HCT116 (cell line): ENCODE measurements at regions not wholly inside any gene's neighbourhood (a gene's known extent, or its start where the extent isn't known, plus 50 kb on each side); places are given as distances from the start of the nearest gene placed in this dataset.

Experiments
- ATAC-seq: fragments of 200-7000 bp; cut with Tn5 transposase; 2 replicates; pipeline ENCODE4 v1.9.1; 2020; ENCODE audit warnings: mild to moderate bottlenecking, moderate library complexity
- BruUV-seq: library from RNA; stranded (reverse); fragments of 400-500 nt; replicated peaks from 2 replicates; lab custom pipeline; 2021; lab: Mats Ljungman, UMichigan
- CTCF ChIA-PET: fragments of 300-600 bp; sonication (Branson Sonifier 250); formaldehyde crosslinking; loops from one replicate; lab custom pipeline; 2021; ENCODE audit warnings: antibody characterized with exemption; lab: Charles Lee
- POLR2A ChIA-PET: fragments of 300-600, 350-600 bp; sonication (Branson Sonifier 250); formaldehyde crosslinking; loops from one replicate; lab custom pipeline; 2021; ENCODE audit warnings: antibody characterized with exemption; lab: Charles Lee
- RAD21 ChIA-PET, 2 experiments: fragments of 300-600 bp; sonication (Branson Sonifier 250); formaldehyde crosslinking; loops; one replicate each; lab custom pipeline; 2023; ENCODE audit warnings: low total read pairs in 2 of 2; ENCODE audit not compliant: uncharacterized antibody in 2 of 2, unreplicated experiment in 2 of 2, low non-redundant PET in 1 of 2; lab: Charles Lee
- DNase-seq: peaks from one replicate; pipeline ENCODE4 v3.0.0-alpha.2; 2010; ENCODE audit warnings: low read depth, low spot score
- H2AFZ ChIP-seq: fragments of 200-600 bp; shearing (Covaris generic), sonication (generic); 2 replicates; pipeline ENCODE4 v1.6.1; 2017; ENCODE audit warnings: low read depth, mixed run types, mixed read lengths, antibody characterized with exemption, low read length; ENCODE audit not compliant: poor library complexity, severe bottlenecking
- H3K27ac ChIP-seq: 2 replicates; pipeline ENCODE4 v1.5.1; 2012; ENCODE audit warnings: low read depth, low read length
- H3K27me3 ChIP-seq: fragments of 200-600 bp; sonication (generic); 2 replicates; pipeline ENCODE4 v1.6.1; 2016; ENCODE audit warnings: mixed run types, low read length, mixed read lengths; ENCODE audit not compliant: insufficient read depth
- H3K36me3 ChIP-seq, 2 experiments: fragments of 200-500 bp in 1 of 2; fragments of 200-600 bp in 1 of 2; sonication (Bioruptor generic) in 1 of 2; sonication (generic) in 1 of 2; 2 replicates each; pipeline versions ENCODE4 v1.5.1 to v1.6.1; 2014 to 2016; ENCODE audit warnings: low read length in 2 of 2, inconsistent platforms in 1 of 2, mixed read lengths in 1 of 2, mixed run types in 1 of 2; ENCODE audit not compliant: insufficient read depth in 2 of 2, control insufficient read depth in 1 of 2
- H3K4me1 ChIP-seq, 2 experiments: fragments of 200-600 bp in 1 of 2; sonication (generic) in 1 of 2; 2 replicates each; pipeline versions ENCODE4 v1.5.1 to v1.6.1; 2012 to 2017; ENCODE audit warnings: low read length in 2 of 2, inconsistent platforms in 1 of 2, mild to moderate bottlenecking in 1 of 2, mixed read lengths in 1 of 2, mixed run types in 1 of 2, moderate library complexity in 1 of 2; ENCODE audit not compliant: insufficient read depth in 2 of 2, control insufficient read depth in 1 of 2
- H3K4me2 ChIP-seq: fragments of 200-600 bp; sonication (generic); 2 replicates; pipeline ENCODE4 v1.6.1; 2017; ENCODE audit warnings: mixed run types, low read length, mixed read lengths
- H3K4me3 ChIP-seq, 2 experiments: fragments of 200-600 bp in 1 of 2; sonication (generic) in 1 of 2; replicated peaks in 1 of 2; 2 replicates each; pipeline ENCODE4 v1.5.1; 2011 to 2016; ENCODE audit warnings: low read length in 2 of 2, control low read depth in 1 of 2, low read depth in 1 of 2, mild to moderate bottlenecking in 1 of 2, mixed read lengths in 1 of 2, mixed run types in 1 of 2
- H3K79me2 ChIP-seq: fragments of 200-600 bp; sonication (generic); 2 replicates; pipeline ENCODE4 v1.6.1; 2017; ENCODE audit warnings: mild to moderate bottlenecking, mixed run types, low read length, moderate library complexity, mixed read lengths; ENCODE audit not compliant: insufficient read depth
- H3K9ac ChIP-seq: fragments of 200-600 bp; sonication (generic); 2 replicates; pipeline ENCODE4 v1.6.1; 2016; ENCODE audit warnings: low read length, mixed read lengths
- H3K9me2 ChIP-seq: fragments of 200-600 bp; sonication (generic), shearing (Covaris generic); 2 replicates; pipeline ENCODE4 v1.6.1; 2017; ENCODE audit warnings: mixed run types, mild to moderate bottlenecking, moderate library complexity; ENCODE audit not compliant: insufficient read depth
- H3K9me3 ChIP-seq, 2 experiments: fragments of 200-500 bp in 1 of 2; fragments of 200-600 bp in 1 of 2; sonication (Bioruptor generic) in 1 of 2; sonication (generic) in 1 of 2; 2 replicates each; pipeline ENCODE4 v1.6.1; 2014 to 2017; ENCODE audit warnings: low read length in 2 of 2, mixed read lengths in 2 of 2, inconsistent platforms in 1 of 2, low read depth in 1 of 2, mild to moderate bottlenecking in 1 of 2, mixed run types in 1 of 2, moderate library complexity in 1 of 2; ENCODE audit not compliant: control insufficient read depth in 1 of 2, insufficient read depth in 1 of 2
- H4K20me1 ChIP-seq: fragments of 200-600 bp; sonication (generic), shearing (Covaris generic); 2 replicates; pipeline ENCODE4 v1.6.1; 2017; ENCODE audit warnings: mixed run types, mild to moderate bottlenecking, moderate library complexity; ENCODE audit not compliant: insufficient read depth
- ATF3 ChIP-seq: IDR thresholded peaks from 2 replicates; pipeline ENCODE4 v1.6.1; 2012
- CBX3 ChIP-seq: IDR thresholded peaks from 2 replicates; pipeline ENCODE4 v1.6.1; 2012; ENCODE audit warnings: low read depth
- CEBPB ChIP-seq: IDR thresholded peaks from 2 replicates; pipeline ENCODE4 v1.6.1; 2012; ENCODE audit warnings: low read depth
- CTCF ChIP-seq, 3 experiments: fragments of 200-600 bp in 1 of 3; sonication (generic) in 1 of 3; IDR thresholded peaks in 2 of 3; conservative IDR thresholded peaks in 1 of 3; 2 replicates each; pipeline ENCODE4 v1.5.1; 2012 to 2017; ENCODE audit warnings: low read depth in 2 of 3, low read length in 2 of 3, antibody characterized with exemption in 1 of 3, borderline replicate concordance in 1 of 3, control low read depth in 1 of 3, mild to moderate bottlenecking in 1 of 3, mixed read lengths in 1 of 3, mixed run types in 1 of 3, moderate library complexity in 1 of 3; ENCODE audit not compliant: insufficient read depth in 1 of 3
- EGR1 ChIP-seq: IDR thresholded peaks from 2 replicates; pipeline ENCODE4 v1.6.1; 2012; ENCODE audit warnings: low read depth
- ELF1 ChIP-seq: IDR thresholded peaks from 2 replicates; pipeline ENCODE4 v1.6.1; 2012; ENCODE audit warnings: low read depth, borderline replicate concordance
- EZH2phosphoT487 ChIP-seq: fragments of 200-600 bp; IDR thresholded peaks from 2 replicates; pipeline ENCODE4 v1.6.1; 2018; ENCODE audit warnings: antibody characterized with exemption, borderline replicate concordance
- FOSL1 ChIP-seq: IDR thresholded peaks from 2 replicates; pipeline ENCODE4 v1.6.1; 2012; ENCODE audit warnings: low read depth
- JUND ChIP-seq: IDR thresholded peaks from 2 replicates; pipeline ENCODE4 v1.6.1; 2012
- MAX ChIP-seq: IDR thresholded peaks from 2 replicates; pipeline ENCODE4 v1.6.1; 2012
- RAD21 ChIP-seq: IDR thresholded peaks from 2 replicates; pipeline ENCODE4 v1.6.1; 2012; ENCODE audit warnings: low read depth, mild to moderate bottlenecking
- REST ChIP-seq: IDR thresholded peaks from 2 replicates; pipeline ENCODE4 v1.6.1; 2012; ENCODE audit warnings: low read depth
- SIN3A ChIP-seq: IDR thresholded peaks from 2 replicates; pipeline ENCODE4 v1.6.1; 2012; ENCODE audit warnings: low read depth
- SP1 ChIP-seq: IDR thresholded peaks from 2 replicates; pipeline ENCODE4 v1.6.1; 2012; ENCODE audit warnings: low read depth
- SRF ChIP-seq: IDR thresholded peaks from 2 replicates; pipeline ENCODE4 v1.6.1; 2012; ENCODE audit warnings: low read depth
- TCF7L2 ChIP-seq: IDR thresholded peaks from 2 replicates; pipeline ENCODE4 v1.7.0; 2011; ENCODE audit warnings: borderline replicate concordance, inconsistent platforms; ENCODE audit not compliant: insufficient read depth, insufficient read length; ENCODE audit errors: extremely low read depth
- YY1 ChIP-seq: IDR thresholded peaks from 2 replicates; pipeline ENCODE4 v1.6.1; 2011; ENCODE audit warnings: low read length, low read depth, moderate library complexity, mild to moderate bottlenecking; ENCODE audit not compliant: insufficient replicate concordance; ENCODE audit errors: extremely low read depth
- ZBTB33 ChIP-seq: IDR thresholded peaks from 2 replicates; pipeline ENCODE4 v1.6.1; 2011; ENCODE audit warnings: mild to moderate bottlenecking, low read length, moderate library complexity; ENCODE audit not compliant: insufficient replicate concordance; ENCODE audit errors: extremely low read depth
- ZNF274 ChIP-seq: fragments of 200-500 bp; sonication (Bioruptor generic); IDR thresholded peaks from 2 replicates; pipeline ENCODE4 v1.6.1; 2014; ENCODE audit warnings: mild to moderate bottlenecking, low read depth, low read length, inconsistent platforms
- intact Hi-C: fragments of 100-400 bp; cut with micrococcal nuclease; formaldehyde crosslinking; loops from 2 replicates; pipeline ENCODE4 v1.10.0; 2022

- ChIA-PET CTCF (no interaction called here), POLR2A (no interaction called here), RAD21 (no interaction called here)
- H3K9me3 ChIP-seq, result no peaks in the 10 kb centered on the region
- no peaks in the 10 kb centered on the region for H3K9me2 ChIP-seq
- H3K4me2 ChIP-seq, result no peak overlapping the region
- intact Hi-C loops, result no loop called here
- no peaks in the 10 kb centered on the region for H3K36me3 ChIP-seq
- H4K20me1 ChIP-seq, result no peaks in the 10 kb centered on the region
- H3K27me3 ChIP-seq, result no peaks in the 10 kb centered on the region; the same call in 1 of the 2 replicates
- no TSS peak for BruUV-seq
- ATAC-seq, result no peak
- no peak overlapping the region for H3K27ac ChIP-seq
- no peak overlapping the region for H3K9ac ChIP-seq
- H3K4me1 ChIP-seq, result no peaks in the 10 kb centered on the region
- no peaks in the 10 kb centered on the region for H3K79me2 ChIP-seq
- DNase-seq, result no peak
- no peak overlapping the region for H3K4me3 ChIP-seq
- TF ChIP-seq ELF1 (no peak), SP1 (no peak), CBX3 (no peak), SIN3A (no peak), EZH2phosphoT487 (no peak), TCF7L2 (no peak), RAD21 (no peak), CEBPB (no peak), ATF3 (no peak), YY1 (no peak), FOSL1 (no peak), ZNF274 (no peak), SRF (no peak), REST (no peak), EGR1 (no peak), CTCF (IDR thresholded peaks at IDR 0.05 in 2 of 3, conservative IDR thresholded peaks at IDR 0.05 in 1 of 3; ENCODE audit: borderline replicate concordance in 1 of 3, insufficient read depth in 1 of 3, low read depth in 2 of 3, low read length in 2 of 3) (no peak), JUND (no peak), MAX (no peak), ZBTB33 (no peak)
- H2AFZ ChIP-seq, result no peak overlapping the region
Observed at GRCh38 chr4:185936650-185937376, 124.8 kb upstream of the SORBS2 start.
